ENCODE measurements at regions not wholly inside any gene's neighbourhood (a gene's known extent, or its start where the extent isn't known, plus 50 kb on each side); places are given as distances from the start of the nearest gene placed in this dataset.

- H3K4me3 ChIP-seq (ENCODE audit: low read length), result no peak overlapping the region
- no peak for DNase-seq (ENCODE audit: low read depth)
- no peak for TF ChIP-seq CTCF (conservative IDR thresholded peaks at IDR 0.05; ENCODE audit: low read length)
Observed at GRCh38 chr12:87491598-87491997, 537.6 kb downstream of the C12orf50 start.

- no peak for DNase-seq (ENCODE audit: low read depth)
- no peak for TF ChIP-seq CTCF (conservative IDR thresholded peaks at IDR 0.05; ENCODE audit: low read length)
- no peak overlapping the region for H3K4me3 ChIP-seq (ENCODE audit: low read length)
Observed at GRCh38 chr12:87491089-87491488, 538.1 kb downstream of the C12orf50 start.

GRCh38 chr12:87469295-87469694, 559.9 kb downstream of the C12orf50 start:
- DNase-seq (ENCODE audit: low read depth), result no peak

GRCh38 chr12:87467936-87468335, 561.3 kb downstream of the C12orf50 start:
- H3K4me3 ChIP-seq (ENCODE audit: low read length), result no peak overlapping the region
- TF ChIP-seq CTCF (conservative IDR thresholded peaks at IDR 0.05; ENCODE audit: low read length), result no peak
- DNase-seq (ENCODE audit: low read depth), result no peak

More at GRCh38 chr12:87469295-87469694, 559.9 kb downstream of the C12orf50 start:
- no peak for TF ChIP-seq CTCF (conservative IDR thresholded peaks at IDR 0.05; ENCODE audit: low read length)
- H3K4me3 ChIP-seq (ENCODE audit: low read length), result no peak overlapping the region

- H3K4me3 ChIP-seq (ENCODE audit: low read length), result no peak overlapping the region
- no peak for TF ChIP-seq CTCF (conservative IDR thresholded peaks at IDR 0.05; ENCODE audit: low read length)
- no peak for DNase-seq (ENCODE audit: low read depth)
Observed at GRCh38 chr12:87464565-87464964, 564.6 kb downstream of the C12orf50 start.

- TF ChIP-seq CTCF (conservative IDR thresholded peaks at IDR 0.05; ENCODE audit: low read length), result no peak
- DNase-seq (ENCODE audit: low read depth), result no peak
- H3K4me3 ChIP-seq (ENCODE audit: low read length), result no peak overlapping the region
Observed at GRCh38 chr12:87444039-87444438, 585.2 kb downstream of the C12orf50 start.

- no peak for DNase-seq (ENCODE audit: low read depth)
- no peak overlapping the region for H3K4me3 ChIP-seq (ENCODE audit: low read length)
- TF ChIP-seq CTCF (conservative IDR thresholded peaks at IDR 0.05; ENCODE audit: low read length), result no peak
Observed at GRCh38 chr12:87441511-87441910, 587.7 kb downstream of the C12orf50 start.

Measured in AG10803 (cell line).